Mammary epithelial cell (primary cell): ENCODE measurements at regions not wholly inside any gene's neighbourhood (a gene's known extent, or its start where the extent isn't known, plus 50 kb on each side); places are given as distances from the start of the nearest gene placed in this dataset.

ENCODE experiments used
- EZH2 ChIP-seq: IDR thresholded peaks from 2 replicates; pipeline ENCODE4 v1.6.1; 2012; ENCODE audit warnings: low read length, inconsistent platforms, borderline replicate concordance
- TF ChIP-seq, protein P1 (sequence below), 2 donors: IDR thresholded peaks in 1 of 2; conservative IDR thresholded peaks in 1 of 2; 2 replicates each; pipeline ENCODE4 v1.5.1; 2011 to 2012; ENCODE audit warnings: inconsistent platforms in 2 of 2, low read length in 2 of 2, mild to moderate bottlenecking in 2 of 2, control low read depth in 1 of 2, low read depth in 1 of 2; ENCODE audit not compliant: insufficient read depth in 1 of 2; ENCODE audit errors: extremely low read depth in 1 of 2

DNA sequence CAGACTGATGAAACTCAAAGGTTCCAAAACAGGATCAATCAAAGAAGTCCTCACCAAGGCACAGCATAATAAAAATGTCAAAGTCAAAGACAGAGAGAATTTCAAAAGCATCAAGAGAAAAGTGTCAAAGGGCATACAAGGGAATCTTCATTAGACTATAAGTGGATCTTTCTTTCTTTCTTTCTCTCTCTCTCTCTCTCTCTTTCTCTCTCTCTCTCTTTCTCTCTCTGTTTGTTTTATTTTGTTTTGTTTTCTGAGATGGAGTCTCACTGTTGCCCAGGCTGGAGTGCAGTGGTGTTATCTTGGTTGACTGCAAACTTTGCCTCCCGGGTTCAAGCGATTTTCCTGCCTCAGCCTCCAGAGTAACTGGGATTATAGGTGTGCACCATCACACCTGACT lies 148.3 kb upstream of the CD180 start:
- TF ChIP-seq, protein P1, sequence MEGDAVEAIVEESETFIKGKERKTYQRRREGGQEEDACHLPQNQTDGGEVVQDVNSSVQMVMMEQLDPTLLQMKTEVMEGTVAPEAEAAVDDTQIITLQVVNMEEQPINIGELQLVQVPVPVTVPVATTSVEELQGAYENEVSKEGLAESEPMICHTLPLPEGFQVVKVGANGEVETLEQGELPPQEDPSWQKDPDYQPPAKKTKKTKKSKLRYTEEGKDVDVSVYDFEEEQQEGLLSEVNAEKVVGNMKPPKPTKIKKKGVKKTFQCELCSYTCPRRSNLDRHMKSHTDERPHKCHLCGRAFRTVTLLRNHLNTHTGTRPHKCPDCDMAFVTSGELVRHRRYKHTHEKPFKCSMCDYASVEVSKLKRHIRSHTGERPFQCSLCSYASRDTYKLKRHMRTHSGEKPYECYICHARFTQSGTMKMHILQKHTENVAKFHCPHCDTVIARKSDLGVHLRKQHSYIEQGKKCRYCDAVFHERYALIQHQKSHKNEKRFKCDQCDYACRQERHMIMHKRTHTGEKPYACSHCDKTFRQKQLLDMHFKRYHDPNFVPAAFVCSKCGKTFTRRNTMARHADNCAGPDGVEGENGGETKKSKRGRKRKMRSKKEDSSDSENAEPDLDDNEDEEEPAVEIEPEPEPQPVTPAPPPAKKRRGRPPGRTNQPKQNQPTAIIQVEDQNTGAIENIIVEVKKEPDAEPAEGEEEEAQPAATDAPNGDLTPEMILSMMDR (conservative IDR thresholded peaks at IDR 0.05 in 1 of 2, IDR thresholded peaks at IDR 0.05 in 1 of 2; ENCODE audit: extremely low read depth in 1 of 2, insufficient read depth in 1 of 2, low read depth in 1 of 2, low read length in 2 of 2) = no peak
- no peak for TF ChIP-seq EZH2
